ENCODE measurements at regions not wholly inside any gene's neighbourhood (a gene's known extent, or its start where the extent isn't known, plus 50 kb on each side); places are given as distances from the start of the nearest gene placed in this dataset.

DNA sequence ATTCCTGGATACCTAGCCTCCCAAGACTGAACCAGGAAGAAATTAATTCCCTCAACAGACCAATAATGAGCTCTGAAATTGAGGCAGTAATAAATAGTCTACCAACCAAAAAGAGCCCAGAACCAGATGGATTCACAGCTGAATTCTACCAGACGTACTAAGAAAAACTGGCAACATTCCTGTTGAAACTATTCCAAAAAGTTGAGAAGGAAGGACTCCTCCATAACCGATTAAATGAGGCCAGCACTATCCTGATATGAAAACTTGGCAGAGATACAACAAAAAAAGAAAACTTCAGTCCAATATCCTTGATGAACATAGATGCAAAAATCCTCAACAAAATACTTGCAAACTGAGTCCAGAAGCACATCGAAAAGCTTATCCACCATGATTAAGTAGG lies 392.5 kb upstream of the GRAMD2B start:
- TF ChIP-seq POLR2A (IDR thresholded peaks at IDR 0.05; ENCODE audit: low read depth, low read length) (no peak), POLR2AphosphoS5 (IDR thresholded peaks at IDR 0.05; ENCODE audit: low read depth, low read length) (no peak), TAF1 (IDR thresholded peaks at IDR 0.05; ENCODE audit: borderline replicate concordance, low read depth, low read length) (no peak)
- DNase-seq (ENCODE audit: insufficient read length) (no peak), FAIRE-seq (no peak)

DNA sequence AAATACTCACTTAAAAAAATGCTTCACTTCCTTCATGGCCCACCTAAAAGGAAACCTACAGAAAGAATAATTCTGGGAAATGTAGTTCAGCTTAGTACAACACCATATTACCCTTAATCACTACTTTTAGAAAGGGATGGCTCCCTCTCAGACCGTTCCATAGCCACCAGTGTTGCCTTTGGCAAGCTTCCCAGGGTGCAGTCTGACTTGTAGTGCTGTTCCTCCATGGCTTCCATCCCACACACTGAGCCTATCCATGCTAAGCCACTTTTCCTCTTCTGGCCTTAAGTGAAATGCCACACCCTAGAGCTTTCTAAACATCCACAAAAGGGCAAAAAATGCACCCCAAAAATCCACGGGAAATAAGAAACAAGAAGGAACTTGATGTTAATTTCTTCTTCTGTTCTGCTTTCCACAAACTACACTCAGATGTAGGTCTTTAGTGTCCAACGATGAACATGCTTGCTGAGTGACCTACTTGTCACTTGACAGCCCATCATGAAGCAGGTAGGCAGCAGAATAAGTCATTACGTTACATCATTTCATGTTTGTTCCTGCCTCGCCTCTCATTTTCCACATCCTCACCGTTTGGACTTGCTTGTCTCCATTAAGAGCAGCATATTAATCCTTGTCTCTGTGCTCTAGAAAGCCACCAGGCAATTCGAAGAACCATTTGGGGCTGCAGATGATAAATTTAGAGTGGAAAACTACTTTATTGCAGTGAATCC lies 391.1 kb upstream of the GRAMD2B start:
- TF ChIP-seq POLR2A (IDR thresholded peaks at IDR 0.05; ENCODE audit: low read depth, low read length) (no peak), POLR2AphosphoS5 (IDR thresholded peaks at IDR 0.05; ENCODE audit: low read depth, low read length) (no peak), TAF1 (IDR thresholded peaks at IDR 0.05; ENCODE audit: borderline replicate concordance, low read depth, low read length) (no peak)
- no peak for FAIRE-seq
- no peak for DNase-seq (ENCODE audit: insufficient read length)

DNA sequence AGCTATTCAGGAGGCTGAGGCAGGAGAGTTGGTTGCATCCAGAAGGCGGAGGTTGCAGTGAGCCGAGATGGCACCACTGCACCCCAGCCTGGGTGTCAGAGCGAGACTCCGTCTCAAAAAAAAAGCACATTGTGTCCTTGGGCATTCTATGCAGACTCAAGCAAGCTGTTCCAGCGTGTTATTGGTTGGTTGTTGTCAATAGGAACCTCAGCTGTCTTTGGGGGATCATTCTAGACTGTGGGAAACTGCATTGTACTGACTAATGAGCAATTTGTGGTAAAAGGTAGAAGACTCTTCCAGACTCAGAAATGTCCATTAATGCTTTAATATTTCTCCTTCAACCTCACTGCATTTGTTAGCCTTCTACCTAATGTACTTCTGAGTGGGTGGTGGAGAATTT lies 379.5 kb upstream of the GRAMD2B start:
- FAIRE-seq (no peak), DNase-seq (ENCODE audit: insufficient read length) (no peak)
- no peak for TF ChIP-seq TAF1 (IDR thresholded peaks at IDR 0.05; ENCODE audit: borderline replicate concordance, low read depth, low read length)
- TF ChIP-seq POLR2A (IDR thresholded peaks at IDR 0.05; ENCODE audit: low read depth, low read length) = no peak
- no peak for TF ChIP-seq POLR2AphosphoS5 (IDR thresholded peaks at IDR 0.05; ENCODE audit: low read depth, low read length)

DNA sequence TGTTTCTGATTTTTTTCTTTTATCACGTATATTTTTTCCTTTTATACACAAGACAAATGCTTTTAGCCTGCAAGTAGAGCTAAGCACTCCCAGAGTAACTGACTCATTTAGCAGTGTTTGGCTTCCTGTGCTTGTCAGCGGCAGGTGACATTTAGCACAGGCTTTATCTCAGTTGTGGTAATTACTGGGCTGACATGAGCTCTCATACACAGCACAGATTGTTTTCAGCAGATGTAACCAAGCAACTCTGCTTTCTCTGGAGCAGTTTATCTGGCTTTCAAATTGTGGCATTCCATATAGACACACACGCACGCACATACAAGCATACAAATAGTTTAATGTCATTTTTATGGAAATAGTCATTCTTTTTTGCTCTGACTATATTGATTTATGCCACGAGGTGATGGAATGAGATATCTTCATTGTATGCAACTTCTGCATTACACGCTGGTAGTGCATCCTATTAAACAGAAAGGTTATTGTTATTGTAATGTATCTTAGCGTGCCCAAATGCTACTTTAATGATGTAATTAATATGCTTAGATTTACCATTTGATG lies 379.0 kb upstream of the GRAMD2B start:
- no peak for FAIRE-seq
- TF ChIP-seq TAF1 (IDR thresholded peaks at IDR 0.05; ENCODE audit: borderline replicate concordance, low read depth, low read length) = no peak
- no peak for TF ChIP-seq POLR2A (IDR thresholded peaks at IDR 0.05; ENCODE audit: low read depth, low read length)
- TF ChIP-seq POLR2AphosphoS5 (IDR thresholded peaks at IDR 0.05; ENCODE audit: low read depth, low read length) = no peak
- DNase-seq (ENCODE audit: insufficient read length) = no peak

DNA sequence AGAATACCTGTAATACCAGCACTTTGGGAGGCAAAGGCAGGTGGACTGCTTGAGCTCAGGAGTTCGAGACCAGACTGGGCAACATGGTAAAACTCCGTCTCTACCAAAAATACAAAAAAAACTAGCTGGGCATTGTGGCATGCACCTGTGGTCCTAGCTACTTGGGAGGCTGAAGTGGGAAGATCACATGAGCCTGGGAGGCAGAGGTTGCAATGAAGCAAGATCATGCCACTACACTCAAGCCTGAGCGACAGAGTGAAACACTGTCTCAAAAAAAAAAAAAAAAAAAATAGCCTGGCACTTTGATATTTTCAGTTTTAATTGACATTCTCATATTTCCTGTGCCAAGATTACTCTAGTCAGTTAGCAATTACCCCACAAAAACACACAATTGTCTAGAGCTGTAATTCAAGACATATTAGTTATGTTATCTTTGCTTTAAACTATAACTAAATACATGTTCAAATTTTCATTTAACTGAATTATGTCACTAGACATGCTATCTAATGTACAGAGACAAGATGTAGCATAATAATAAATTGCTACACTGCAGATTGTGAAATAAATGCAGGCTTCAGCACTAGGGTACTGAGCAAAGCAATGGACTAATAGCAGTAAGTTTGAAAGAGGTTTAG lies 378.2 kb upstream of the GRAMD2B start:
- TF ChIP-seq TAF1 (IDR thresholded peaks at IDR 0.05; ENCODE audit: borderline replicate concordance, low read depth, low read length) (no peak), POLR2AphosphoS5 (IDR thresholded peaks at IDR 0.05; ENCODE audit: low read depth, low read length) (no peak), POLR2A (IDR thresholded peaks at IDR 0.05; ENCODE audit: low read depth, low read length) (no peak)

DNA sequence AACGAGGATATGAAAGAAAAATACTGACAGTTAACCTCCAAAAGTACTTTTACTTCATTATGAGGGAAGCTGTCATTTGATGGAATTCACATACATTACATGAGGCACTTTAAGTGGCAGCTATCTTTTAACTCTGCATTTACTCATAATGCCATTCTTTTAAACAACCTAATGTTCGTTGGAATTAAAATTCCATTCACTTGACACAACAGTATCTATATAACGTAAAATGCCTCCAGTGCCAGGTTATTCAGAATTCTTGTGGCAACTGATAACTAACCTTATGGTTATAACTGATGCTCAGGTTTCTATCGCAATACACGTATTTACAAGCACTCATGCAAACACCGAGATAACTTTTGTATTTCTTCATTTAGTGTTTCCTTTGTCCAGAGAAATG lies 376.9 kb upstream of the GRAMD2B start:
- TF ChIP-seq POLR2A (IDR thresholded peaks at IDR 0.05; ENCODE audit: low read depth, low read length) = no peak
- TF ChIP-seq TAF1 (IDR thresholded peaks at IDR 0.05; ENCODE audit: borderline replicate concordance, low read depth, low read length) = no peak
- no peak for TF ChIP-seq POLR2AphosphoS5 (IDR thresholded peaks at IDR 0.05; ENCODE audit: low read depth, low read length)
- DNase-seq (ENCODE audit: insufficient read length) (no peak), FAIRE-seq (no peak)

More for the DNA sequence above, 378.2 kb upstream of the GRAMD2B start:
- DNase-seq (ENCODE audit: insufficient read length) (no peak), FAIRE-seq (no peak)

DNA sequence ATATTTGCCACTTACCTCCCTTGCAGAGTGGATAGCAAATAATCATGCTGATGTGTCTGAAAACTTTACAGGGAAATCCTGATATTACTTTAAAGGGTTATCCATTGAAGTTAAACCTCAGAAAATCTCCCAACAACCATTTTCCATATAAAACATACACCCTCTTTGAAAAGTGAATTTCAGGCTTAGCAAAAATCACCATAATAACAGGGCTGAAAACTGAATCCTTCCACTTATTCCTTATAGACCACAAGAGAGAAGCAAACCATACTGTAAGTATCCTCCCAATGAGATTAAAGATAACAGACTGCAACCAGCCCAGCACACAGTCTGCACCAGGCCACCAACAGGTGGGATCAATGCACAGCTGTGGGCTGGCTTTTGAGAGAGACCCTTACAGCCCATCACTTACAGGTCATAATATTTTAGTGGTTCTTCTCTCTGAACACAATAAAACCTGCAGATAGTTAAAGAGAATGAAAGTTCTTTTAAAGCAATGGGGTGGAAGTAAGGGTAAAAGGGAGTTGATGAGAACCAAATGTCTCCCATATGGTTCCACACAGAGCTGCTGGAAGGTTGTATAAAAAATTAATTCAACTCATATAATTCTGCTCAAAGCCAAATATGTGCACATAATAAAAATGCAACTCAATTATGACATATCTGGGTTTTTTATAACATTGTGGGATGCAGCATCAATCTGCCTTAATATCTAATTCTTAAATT lies 376.2 kb upstream of the GRAMD2B start:
- no peak for TF ChIP-seq POLR2A (IDR thresholded peaks at IDR 0.05; ENCODE audit: low read depth, low read length)
- no peak for TF ChIP-seq POLR2AphosphoS5 (IDR thresholded peaks at IDR 0.05; ENCODE audit: low read depth, low read length)
- TF ChIP-seq TAF1 (IDR thresholded peaks at IDR 0.05; ENCODE audit: borderline replicate concordance, low read depth, low read length) = no peak
- FAIRE-seq = no peak

DNA sequence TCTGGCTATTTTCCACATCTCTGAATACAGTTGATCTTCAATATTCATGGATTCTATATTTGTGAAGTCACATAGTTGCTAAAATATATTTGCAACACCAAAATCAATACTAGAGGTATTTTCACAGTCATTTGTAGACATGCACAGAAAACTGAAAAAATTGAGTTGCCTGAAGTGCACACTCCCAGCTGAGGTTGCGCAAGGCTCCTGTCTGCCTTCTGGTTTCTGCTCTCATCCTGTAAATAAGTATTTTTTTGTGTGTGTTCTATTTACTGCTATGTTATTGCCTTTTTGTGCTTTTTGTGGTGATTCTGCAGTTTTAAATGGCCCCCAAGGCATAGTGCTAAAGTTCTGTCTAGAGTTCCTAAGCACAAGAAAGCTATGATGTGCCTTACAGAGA lies 371.1 kb upstream of the GRAMD2B start:
- FAIRE-seq (no peak), DNase-seq (ENCODE audit: insufficient read length) (no peak)
- TF ChIP-seq TAF1 (IDR thresholded peaks at IDR 0.05; ENCODE audit: borderline replicate concordance, low read depth, low read length) = no peak
- TF ChIP-seq POLR2AphosphoS5 (IDR thresholded peaks at IDR 0.05; ENCODE audit: low read depth, low read length) = no peak
- no peak for TF ChIP-seq POLR2A (IDR thresholded peaks at IDR 0.05; ENCODE audit: low read depth, low read length)

More for the DNA sequence above, 376.2 kb upstream of the GRAMD2B start:
- no peak for DNase-seq (ENCODE audit: insufficient read length)

DNA sequence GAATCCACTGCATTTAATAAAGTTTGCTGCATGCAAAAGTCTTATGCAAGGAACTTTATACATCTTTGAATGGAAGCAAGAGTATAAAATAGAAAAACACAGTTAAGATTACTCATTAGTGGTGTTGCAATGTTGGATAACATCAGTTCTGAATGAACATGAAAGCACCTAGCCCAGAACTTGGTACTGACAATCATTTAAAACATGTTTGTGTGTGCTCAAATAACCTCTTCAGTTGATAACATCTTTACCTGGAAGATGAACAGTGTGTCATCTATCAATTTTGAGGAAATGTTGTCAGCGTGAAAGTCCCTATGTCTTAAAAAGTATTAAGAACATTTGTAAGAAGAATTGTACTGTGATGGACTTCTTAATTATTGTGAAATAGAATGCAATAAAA lies 370.4 kb upstream of the GRAMD2B start:
- FAIRE-seq (no peak), DNase-seq (ENCODE audit: insufficient read length) (no peak)
- TF ChIP-seq POLR2AphosphoS5 (IDR thresholded peaks at IDR 0.05; ENCODE audit: low read depth, low read length) (no peak), TAF1 (IDR thresholded peaks at IDR 0.05; ENCODE audit: borderline replicate concordance, low read depth, low read length) (no peak), POLR2A (IDR thresholded peaks at IDR 0.05; ENCODE audit: low read depth, low read length) (no peak)

DNA sequence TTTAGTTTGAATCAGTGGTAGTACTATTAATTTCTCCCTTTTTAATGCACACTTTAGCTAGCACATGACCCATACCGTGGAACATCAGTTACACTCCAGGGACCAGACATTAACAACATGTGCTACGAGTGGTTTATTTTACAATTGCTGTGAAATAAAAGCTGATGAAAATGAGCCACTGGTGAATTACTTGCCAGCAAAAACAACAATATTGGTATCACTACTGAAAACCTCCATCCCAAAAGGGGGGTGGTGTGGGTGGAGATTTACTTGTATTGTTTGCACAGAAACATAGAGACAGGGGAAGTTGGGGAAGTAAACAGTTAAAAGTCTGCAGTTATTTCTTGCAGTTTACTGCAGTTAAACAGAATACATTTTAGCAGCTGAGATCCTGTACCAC lies 369.6 kb upstream of the GRAMD2B start:
- DNase-seq (ENCODE audit: insufficient read length) (no peak), FAIRE-seq (no peak)
- TF ChIP-seq POLR2AphosphoS5 (IDR thresholded peaks at IDR 0.05; ENCODE audit: low read depth, low read length) = no peak
- TF ChIP-seq TAF1 (IDR thresholded peaks at IDR 0.05; ENCODE audit: borderline replicate concordance, low read depth, low read length) = no peak
- no peak for TF ChIP-seq POLR2A (IDR thresholded peaks at IDR 0.05; ENCODE audit: low read depth, low read length)

DNA sequence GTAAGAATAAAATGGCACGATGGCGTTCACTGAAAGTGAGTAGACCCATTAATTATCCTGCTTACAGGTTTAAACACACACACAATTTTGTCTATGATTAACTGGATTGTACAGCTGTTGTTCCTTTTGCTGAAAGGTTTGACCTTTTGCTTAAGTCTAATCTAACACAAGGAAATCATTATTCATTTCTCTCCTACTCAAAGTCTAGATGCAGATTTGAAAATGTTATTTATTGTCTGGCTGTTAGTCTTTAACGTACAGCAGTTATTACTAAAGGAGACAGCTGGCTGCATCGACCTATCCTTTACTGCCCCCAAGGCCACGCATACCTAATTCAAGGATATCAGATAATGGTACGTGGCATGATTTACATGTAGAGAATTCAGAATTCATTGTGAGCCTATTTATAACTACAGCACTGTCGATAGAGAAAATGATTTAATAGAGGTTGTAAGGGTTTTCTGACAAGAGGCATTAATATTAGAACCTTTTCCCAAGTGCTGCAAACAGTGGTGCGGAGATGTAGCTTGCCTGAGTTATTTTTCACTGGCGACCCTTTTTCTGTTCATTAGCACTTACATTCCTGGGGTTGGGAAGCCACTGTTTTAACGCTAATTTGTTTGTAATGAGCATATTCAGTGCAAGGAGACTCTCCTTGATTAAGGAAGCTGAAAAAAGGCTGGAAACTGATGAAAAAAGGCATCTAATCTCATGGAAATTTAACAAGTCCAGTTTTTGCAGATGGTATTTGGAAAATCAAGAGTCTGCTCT lies 368.4 kb upstream of the GRAMD2B start:
- TF ChIP-seq POLR2A (IDR thresholded peaks at IDR 0.05; ENCODE audit: low read depth, low read length) = no peak
- TF ChIP-seq POLR2AphosphoS5 (IDR thresholded peaks at IDR 0.05; ENCODE audit: low read depth, low read length) = no peak
- no peak for TF ChIP-seq TAF1 (IDR thresholded peaks at IDR 0.05; ENCODE audit: borderline replicate concordance, low read depth, low read length)
- DNase-seq (ENCODE audit: insufficient read length) (no peak), FAIRE-seq (no peak)

All from GM12892 (cell line).